Glutamatergic neuron (in vitro differentiated cells): ENCODE measurements at regions not wholly inside any gene's neighbourhood (a gene's known extent, or its start where the extent isn't known, plus 50 kb on each side); places are given as distances from the start of the nearest gene placed in this dataset.

Source experiments
- DNase-seq: peaks from one replicate; pipeline ENCODE4 v3.0.0; 2022
- H3K27ac Mint-ChIP-seq: one replicate; pipeline ENCODE4 v1.8.0; 2020; ENCODE audit warnings: mild to moderate bottlenecking, mixed read lengths, inconsistent platforms; ENCODE audit not compliant: unreplicated experiment
- H3K27me3 Mint-ChIP-seq: one replicate; pipeline ENCODE4 v1.8.0; 2020; ENCODE audit warnings: mild to moderate bottlenecking, moderate library complexity, mixed read lengths, inconsistent platforms; ENCODE audit not compliant: unreplicated experiment
- H3K36me3 Mint-ChIP-seq: one replicate; pipeline ENCODE4 v1.8.0; 2020; ENCODE audit warnings: mild to moderate bottlenecking, mixed read lengths, inconsistent platforms; ENCODE audit not compliant: unreplicated experiment
- H3K4me1 Mint-ChIP-seq: one replicate; pipeline ENCODE4 v1.8.0; 2020; ENCODE audit warnings: mild to moderate bottlenecking, low read depth, mixed read lengths, inconsistent platforms; ENCODE audit not compliant: unreplicated experiment
- H3K4me3 Mint-ChIP-seq: one replicate; pipeline ENCODE4 v1.8.0; 2020; ENCODE audit warnings: mild to moderate bottlenecking, mixed read lengths, inconsistent platforms; ENCODE audit not compliant: unreplicated experiment
- H3K9me3 Mint-ChIP-seq: one replicate; pipeline ENCODE4 v1.8.0; 2020; ENCODE audit warnings: mild to moderate bottlenecking, moderate library complexity, mixed read lengths, inconsistent platforms; ENCODE audit not compliant: unreplicated experiment
- CTCF ChIP-seq: fragments of 200-600 bp; sonication (generic); IDR thresholded peaks from one replicate; pipeline ENCODE4 v1.5.0; 2021; ENCODE audit not compliant: partially characterized antibody, unreplicated experiment

GRCh38 chr5:96070622-96071225 lies 109.1 kb upstream of the ELL2 start:
- Mint-ChIP-seq H3K27me3 (peaks cover 2% of the 10 kb centered on the region), H3K27ac (no peak overlapping the region), H3K36me3 (no peaks in the 10 kb centered on the region), H3K9me3 (no peaks in the 10 kb centered on the region), H3K4me3 (no peak overlapping the region), H3K4me1 (peaks cover 5% of the 10 kb centered on the region)
- DNase-seq, result no peak
- no peak for TF ChIP-seq CTCF

DNA sequence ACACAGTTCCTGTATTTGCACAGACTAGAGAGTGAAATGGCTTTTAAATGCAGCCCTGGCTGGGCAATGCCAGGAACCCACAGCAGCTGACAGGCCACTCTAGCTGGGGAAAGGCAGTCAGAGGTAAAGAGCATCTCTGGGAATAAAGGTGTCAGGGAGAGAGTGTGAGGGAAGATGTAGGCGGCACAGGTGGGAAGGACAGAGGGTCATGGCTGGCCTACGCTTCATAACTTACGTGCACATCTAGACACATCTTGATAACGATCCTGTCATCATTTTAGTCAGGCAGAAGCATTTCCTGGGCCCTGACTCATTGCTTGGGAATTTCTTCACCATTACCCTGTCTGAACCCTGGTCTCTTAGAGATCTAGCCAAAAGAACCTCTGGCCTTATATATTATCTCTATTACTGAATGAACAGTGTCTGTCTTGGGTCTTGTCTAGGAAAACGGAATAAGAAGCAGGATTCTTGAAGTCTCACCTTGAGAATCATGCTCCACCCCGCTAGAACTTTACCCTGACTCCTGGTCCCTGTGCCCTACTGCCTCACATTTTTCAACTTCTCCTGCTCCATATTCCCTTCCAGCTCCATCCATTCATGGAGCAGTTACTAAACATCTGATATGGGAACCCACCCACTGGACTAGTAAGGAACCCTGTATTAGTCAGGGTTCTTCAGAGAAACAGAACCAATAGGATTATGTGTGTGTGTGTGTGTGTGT lies 106.4 kb upstream of the ELL2 start:
- Mint-ChIP-seq H3K36me3 (no peaks in the 10 kb centered on the region), H3K27ac (no peak overlapping the region), H3K4me1 (peaks cover 5% of the 10 kb centered on the region), H3K4me3 (no peak overlapping the region), H3K27me3 (peaks cover 2% of the 10 kb centered on the region), H3K9me3 (no peaks in the 10 kb centered on the region)
- no peak for TF ChIP-seq CTCF
- no peak for DNase-seq

- no peak for DNase-seq
- no peak overlapping the region for H3K4me3 Mint-ChIP-seq
- H3K4me1 Mint-ChIP-seq, result peaks cover 5% of the 10 kb centered on the region
- H3K9me3 Mint-ChIP-seq, result no peaks in the 10 kb centered on the region
- no peak for TF ChIP-seq CTCF
- no peak overlapping the region for H3K27ac Mint-ChIP-seq
- no peaks in the 10 kb centered on the region for H3K36me3 Mint-ChIP-seq
- peaks cover 2% of the 10 kb centered on the region for H3K27me3 Mint-ChIP-seq
Measured at GRCh38 chr5:96067251-96067650, 105.6 kb upstream of the ELL2 start.

DNA sequence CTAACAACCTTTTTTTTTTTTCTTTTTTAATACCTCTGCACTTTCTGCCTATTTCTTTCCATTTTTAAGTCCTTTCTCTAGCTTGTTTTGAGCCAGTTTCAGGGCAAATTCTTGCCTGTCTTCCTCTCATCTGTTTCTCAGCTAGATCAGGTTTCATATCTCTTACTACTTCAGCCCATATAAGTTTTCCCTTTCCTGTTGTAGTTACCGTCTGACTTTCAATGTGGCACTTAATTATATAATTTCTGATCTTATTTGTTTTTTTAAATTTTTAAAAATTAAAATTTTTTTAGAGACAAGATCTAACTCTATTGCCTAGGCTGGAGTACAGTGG lies 104.7 kb upstream of the ELL2 start:
- Mint-ChIP-seq H3K4me3 (no peak overlapping the region), H3K9me3 (no peaks in the 10 kb centered on the region), H3K4me1 (peaks cover 5% of the 10 kb centered on the region), H3K27me3 (peaks cover 2% of the 10 kb centered on the region), H3K27ac (no peak overlapping the region), H3K36me3 (no peaks in the 10 kb centered on the region)
- DNase-seq, result no peak
- TF ChIP-seq CTCF, result no peak

- TF ChIP-seq CTCF, result no peak
- no peak overlapping the region for H3K4me3 Mint-ChIP-seq
- no peaks in the 10 kb centered on the region for H3K36me3 Mint-ChIP-seq
- H3K9me3 Mint-ChIP-seq, result no peaks in the 10 kb centered on the region
- H3K27me3 Mint-ChIP-seq, result peaks cover 2% of the 10 kb centered on the region
- no peak for DNase-seq
- H3K27ac Mint-ChIP-seq, result no peak overlapping the region
- H3K4me1 Mint-ChIP-seq, result peaks cover 5% of the 10 kb centered on the region
Measured at GRCh38 chr5:96065685-96066385, 104.2 kb upstream of the ELL2 start.
